ENCODE measurements at regions not wholly inside any gene's neighbourhood (a gene's known extent, or its start where the extent isn't known, plus 50 kb on each side); places are given as distances from the start of the nearest gene placed in this dataset.
"Not testable (repeated sequence)": the region's sequence is repeated elsewhere in the genome, so short reads cannot be mapped to it uniquely, and the experiment has no call there.

GRCh38 chr4:9690636-9691237 is 90.7 kb upstream of the DRD5 start:
- not testable (repeated sequence) for H3K4me3 ChIP-seq

GRCh38 chr4:9691238-9692065 is 90.0 kb upstream of the DRD5 start:
- Histone ChIP-seq H3K4me3 (peak overlapping the region; percentile 43), H3K9me3 (no peaks in the 10 kb centered on the region), H3K27me3 (no peaks in the 10 kb centered on the region), H3K36me3 (no peaks in the 10 kb centered on the region)
- DNase-seq = peak; percentile 92

More at GRCh38 chr4:9690636-9691237, 90.7 kb upstream of the DRD5 start:
- DNase-seq, H3K9me3 ChIP-seq, H3K36me3 ChIP-seq, H3K27me3 ChIP-seq: not testable (repeated sequence)

GRCh38 chr4:9692791-9693491 is 88.5 kb upstream of the DRD5 start:
- not testable (repeated sequence) for H3K36me3 ChIP-seq, DNase-seq, H3K4me3 ChIP-seq, H3K9me3 ChIP-seq, H3K27me3 ChIP-seq

- H3K9me3 ChIP-seq, H3K4me3 ChIP-seq, H3K27me3 ChIP-seq, H3K36me3 ChIP-seq, DNase-seq: not testable (repeated sequence)
Measured at GRCh38 chr4:9694403-9694802, 87.0 kb upstream of the DRD5 start.

GRCh38 chr4:9695994-9696393 is 85.4 kb upstream of the DRD5 start:
- DNase-seq = peak; percentile 5
- not testable (repeated sequence) for H3K4me3 ChIP-seq, H3K9me3 ChIP-seq, H3K36me3 ChIP-seq, H3K27me3 ChIP-seq

GRCh38 chr4:9696561-9696960 is 84.9 kb upstream of the DRD5 start:
- DNase-seq, H3K36me3 ChIP-seq, H3K27me3 ChIP-seq, H3K9me3 ChIP-seq, H3K4me3 ChIP-seq: not testable (repeated sequence)

- not testable (repeated sequence) for H3K9me3 ChIP-seq, DNase-seq
Measured at GRCh38 chr4:9702019-9702418, 79.4 kb upstream of the DRD5 start.

GRCh38 chr4:9702696-9703095 is 78.7 kb upstream of the DRD5 start:
- not testable (repeated sequence) for H3K9me3 ChIP-seq, H3K4me3 ChIP-seq, DNase-seq, H3K36me3 ChIP-seq, H3K27me3 ChIP-seq

More at GRCh38 chr4:9702019-9702418, 79.4 kb upstream of the DRD5 start:
- not testable (repeated sequence) for H3K4me3 ChIP-seq, H3K36me3 ChIP-seq, H3K27me3 ChIP-seq

- no peaks in the 10 kb centered on the region for H3K36me3 ChIP-seq
- DNase-seq = peak; percentile 26
- H3K4me3 ChIP-seq = no peak overlapping the region
- H3K9me3 ChIP-seq = no peaks in the 10 kb centered on the region
- H3K27me3 ChIP-seq = no peaks in the 10 kb centered on the region
Measured at GRCh38 chr4:9703391-9703790, 78.0 kb upstream of the DRD5 start.

GRCh38 chr4:9704126-9704525 is 77.3 kb upstream of the DRD5 start:
- not testable (repeated sequence) for H3K36me3 ChIP-seq, H3K4me3 ChIP-seq, H3K9me3 ChIP-seq, H3K27me3 ChIP-seq, DNase-seq

- Histone ChIP-seq H3K4me3 (no peak overlapping the region), H3K9me3 (no peaks in the 10 kb centered on the region), H3K36me3 (no peaks in the 10 kb centered on the region), H3K27me3 (no peaks in the 10 kb centered on the region)
- no peak for DNase-seq
Measured at GRCh38 chr4:9704551-9705332, 76.7 kb upstream of the DRD5 start.

- H3K27me3 ChIP-seq, DNase-seq, H3K36me3 ChIP-seq, H3K4me3 ChIP-seq, H3K9me3 ChIP-seq: not testable (repeated sequence)
Measured at GRCh38 chr4:9707281-9707680, 74.2 kb upstream of the DRD5 start.

- not testable (repeated sequence) for H3K36me3 ChIP-seq, H3K9me3 ChIP-seq, H3K27me3 ChIP-seq, H3K4me3 ChIP-seq
- peak; percentile 30 for DNase-seq
Measured at GRCh38 chr4:9707936-9708335, 73.5 kb upstream of the DRD5 start.

- Histone ChIP-seq H3K9me3 (no peaks in the 10 kb centered on the region), H3K36me3 (no peaks in the 10 kb centered on the region), H3K27me3 (no peaks in the 10 kb centered on the region), H3K4me3 (no peak overlapping the region)
- DNase-seq = no peak
Measured at GRCh38 chr4:9709724-9710123, 71.7 kb upstream of the DRD5 start.

GRCh38 chr4:9715271-9715670 is 66.2 kb upstream of the DRD5 start:
- not testable (repeated sequence) for H3K27me3 ChIP-seq, H3K4me3 ChIP-seq, DNase-seq, H3K9me3 ChIP-seq, H3K36me3 ChIP-seq

- no peak for DNase-seq
- Histone ChIP-seq H3K9me3 (no peaks in the 10 kb centered on the region), H3K4me3 (no peak overlapping the region), H3K36me3 (no peaks in the 10 kb centered on the region), H3K27me3 (no peaks in the 10 kb centered on the region)
Measured at GRCh38 chr4:9716093-9716492, 65.3 kb upstream of the DRD5 start.
